Astrocyte of the cerebellum (primary cell): ENCODE measurements at regions not wholly inside any gene's neighbourhood (a gene's known extent, or its start where the extent isn't known, plus 50 kb on each side); places are given as distances from the start of the nearest gene placed in this dataset.

Source experiments
- DNase-seq: peaks from one replicate; pipeline ENCODE4 v3.0.0-alpha.2; 2011; ENCODE audit warnings: low read depth
- H3K4me3 ChIP-seq: 2 replicates; pipeline ENCODE4 v1.5.1; 2011; ENCODE audit warnings: mild to moderate bottlenecking, low read depth, low read length, moderate library complexity
- CTCF ChIP-seq: IDR thresholded peaks from 2 replicates; pipeline ENCODE4 v1.5.1; 2012; ENCODE audit warnings: low read length, low read depth, moderate library complexity, mild to moderate bottlenecking; ENCODE audit errors: missing control alignments
- in situ Hi-C: cut with HindIII; loops from 2 replicates; pipeline ENCODE4 v1.10.0; 2017; ENCODE audit warnings: low sequenced_read_pairs

- no peak for DNase-seq
- in situ Hi-C loops, result no loop called here
- no peak for TF ChIP-seq CTCF
- H3K4me3 ChIP-seq, result no peak overlapping the region
Measured at GRCh38 chrX:96432647-96433046, 252.0 kb upstream of the DIAPH2 start.

- DNase-seq, result no peak
Measured at GRCh38 chrX:96433409-96434077, 251.1 kb upstream of the DIAPH2 start.

GRCh38 chrX:96435378-96436035, 249.1 kb upstream of the DIAPH2 start:
- TF ChIP-seq CTCF, result no peak
- no peak for DNase-seq
- H3K4me3 ChIP-seq, result no peak overlapping the region
- in situ Hi-C loops, result no loop called here

More at GRCh38 chrX:96433409-96434077, 251.1 kb upstream of the DIAPH2 start:
- TF ChIP-seq CTCF, result no peak
- H3K4me3 ChIP-seq, result no peak overlapping the region
- in situ Hi-C loops, result no loop called here

GRCh38 chrX:96436105-96436504, 248.5 kb upstream of the DIAPH2 start:
- no peak for DNase-seq
- no peak overlapping the region for H3K4me3 ChIP-seq
- in situ Hi-C loops, result no loop called here
- TF ChIP-seq CTCF, result no peak

- no peak for DNase-seq
- no peak for TF ChIP-seq CTCF
- in situ Hi-C loops, result no loop called here
- no peak overlapping the region for H3K4me3 ChIP-seq
Measured at GRCh38 chrX:96438803-96439202, 245.8 kb upstream of the DIAPH2 start.

- in situ Hi-C loops, result no loop called here
- H3K4me3 ChIP-seq, result no peak overlapping the region
- no peak for TF ChIP-seq CTCF
- DNase-seq, result no peak
Measured at GRCh38 chrX:96440941-96441340, 243.7 kb upstream of the DIAPH2 start.
